EH (cell line): ENCODE measurements at regions not wholly inside any gene's neighbourhood (a gene's known extent, or its start where the extent isn't known, plus 50 kb on each side); places are given as distances from the start of the nearest gene placed in this dataset.
"Not testable (repeated sequence)": the region's sequence is repeated elsewhere in the genome, so short reads cannot be mapped to it uniquely, and the experiment has no call there.

Experiments used
- DNase-seq: peaks from one replicate; pipeline ENCODE4 v3.0.0-alpha.2; 2015; ENCODE audit warnings: low read depth

DNA sequence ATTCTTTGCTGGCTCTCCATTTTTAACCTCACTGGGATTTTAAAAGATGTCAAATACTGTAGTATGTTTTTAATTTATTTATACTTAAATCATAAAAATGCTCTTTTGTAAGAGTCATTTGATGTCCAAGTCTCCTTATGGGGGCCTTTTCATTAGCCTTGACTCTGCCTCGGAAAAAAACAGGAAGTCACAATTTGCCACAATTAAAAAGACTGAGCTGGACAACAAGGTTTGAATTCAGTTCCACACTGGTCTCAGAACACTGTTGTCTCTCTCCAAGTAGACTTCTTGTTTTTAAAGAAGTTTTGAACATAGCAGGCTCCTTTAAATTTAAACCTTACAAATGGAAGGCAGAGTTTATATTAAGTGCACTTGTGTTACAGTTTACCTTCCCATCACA, 444.2 kb downstream of the ACTL7B start:
- no peak for DNase-seq

DNA sequence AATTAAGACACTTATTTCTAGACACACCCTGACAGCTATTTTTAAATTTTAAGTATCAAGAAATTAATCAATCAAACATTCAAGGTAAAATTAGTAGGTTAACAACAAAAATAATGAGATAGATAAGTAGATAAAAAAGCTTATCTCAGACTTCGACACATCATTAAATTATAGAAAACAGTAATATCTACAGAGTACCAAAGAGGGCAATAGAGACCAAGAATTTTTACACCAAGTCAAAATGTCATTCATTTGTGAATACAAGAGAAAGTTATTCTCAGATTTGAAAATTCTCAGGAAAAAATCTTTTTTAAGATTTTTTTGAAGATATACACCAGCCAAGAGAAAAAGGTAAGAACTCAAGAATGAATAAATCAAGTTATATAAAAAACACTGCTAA, 445.6 kb downstream of the ACTL7B start:
- no peak for DNase-seq

- peak; percentile 12 for DNase-seq
Measured at GRCh38 chr9:108400297-108400696, 455.5 kb downstream of the ACTL7B start.

DNA sequence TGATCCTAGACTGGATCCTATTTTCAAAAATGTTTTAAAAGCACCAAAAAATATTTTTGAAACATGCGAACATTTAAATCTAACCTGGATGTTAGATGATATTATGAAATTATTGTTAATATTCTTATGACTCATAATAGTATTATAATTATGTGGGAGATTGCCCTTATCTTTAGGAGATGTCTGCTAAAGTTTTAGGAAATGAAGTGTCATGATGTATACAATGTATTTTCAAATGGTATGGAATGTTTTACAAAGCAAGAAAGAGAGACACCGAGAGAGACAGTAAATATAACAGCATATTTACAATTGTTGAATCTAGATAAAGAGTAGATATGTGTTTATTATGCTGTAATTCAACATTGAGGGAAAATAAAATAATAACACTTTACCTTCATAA, 455.9 kb downstream of the ACTL7B start:
- no peak for DNase-seq

- DNase-seq = no peak
Measured at GRCh38 chr9:108397286-108397685, 458.5 kb downstream of the ACTL7B start.

DNA sequence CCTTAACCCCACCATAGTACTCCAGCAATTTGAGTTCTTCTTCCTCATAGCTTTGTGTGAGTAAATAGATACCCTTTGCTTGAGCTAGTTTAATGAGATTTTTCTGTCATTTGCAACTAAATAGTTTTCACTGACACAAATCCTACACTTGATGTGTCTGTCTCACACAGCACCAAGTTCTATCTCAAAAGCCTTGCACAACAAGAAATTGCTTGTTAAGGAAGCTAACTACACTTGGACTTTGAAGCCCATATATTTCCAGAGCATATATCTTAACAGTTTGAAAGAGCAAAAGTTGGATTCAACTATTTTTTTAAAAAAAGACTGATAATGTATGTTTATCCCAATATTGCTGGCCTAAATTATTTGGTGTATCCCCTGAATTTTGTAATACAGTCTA, 459.2 kb downstream of the ACTL7B start:
- DNase-seq = no peak

GRCh38 chr9:108396193-108396592, 459.6 kb downstream of the ACTL7B start:
- no peak for DNase-seq

- DNase-seq = no peak
Measured at GRCh38 chr9:108395421-108395820, 460.4 kb downstream of the ACTL7B start.

- no peak for DNase-seq
Measured at GRCh38 chr9:108394726-108395125, 461.1 kb downstream of the ACTL7B start.

- DNase-seq = not testable (repeated sequence)
Measured at GRCh38 chr9:108393481-108394001, 462.2 kb downstream of the ACTL7B start.

DNA sequence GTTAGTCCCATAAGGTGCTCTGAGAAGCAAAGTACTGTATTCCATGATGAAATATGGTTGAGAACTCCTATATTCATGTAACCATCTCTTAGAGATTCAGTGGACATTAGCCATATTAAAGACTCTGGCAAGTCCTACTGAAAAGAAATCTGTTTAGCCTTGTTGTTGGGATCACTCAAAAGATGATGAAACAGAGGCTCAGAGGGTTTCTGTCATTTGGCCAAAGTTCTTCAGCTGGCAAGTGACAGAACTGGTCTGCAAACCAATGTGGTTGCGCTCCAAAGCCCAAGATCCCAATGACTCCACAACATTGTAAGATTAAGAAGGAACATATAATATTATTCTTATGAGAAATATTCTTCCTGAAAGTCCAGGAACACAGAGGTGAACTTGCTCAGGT, 462.9 kb downstream of the ACTL7B start:
- no peak for DNase-seq

GRCh38 chr9:108389056-108389455, 466.7 kb downstream of the ACTL7B start:
- no peak for DNase-seq

DNA sequence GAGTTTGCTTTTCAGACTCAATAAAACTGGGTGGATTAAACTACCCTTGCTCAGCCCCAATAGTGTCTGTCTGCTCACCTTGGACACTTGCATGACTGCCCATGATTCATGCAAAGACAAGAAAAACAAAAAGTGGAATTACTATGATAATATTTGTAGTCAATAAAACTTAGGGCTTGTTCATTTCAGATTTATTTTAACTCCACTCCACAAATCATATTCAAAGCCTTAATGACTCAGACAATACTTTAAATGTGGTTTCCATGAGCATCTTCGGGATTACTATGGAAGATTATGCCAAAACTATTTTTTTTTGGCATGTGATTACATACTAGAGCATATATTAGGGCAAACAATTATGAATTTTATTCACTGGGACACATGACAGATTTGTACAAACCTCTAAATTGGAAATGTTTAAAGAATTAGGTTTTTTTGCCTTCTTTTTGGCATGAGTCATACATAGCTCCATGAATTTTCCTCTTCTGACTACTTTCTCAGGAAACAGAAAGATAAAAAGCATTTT, 468.9 kb downstream of the ACTL7B start:
- DNase-seq = peak; percentile 87

- no peak for DNase-seq
Measured at GRCh38 chr9:108386032-108386431, 469.8 kb downstream of the ACTL7B start.

- DNase-seq = peak; percentile 13
Measured at GRCh38 chr9:108383796-108384195, 472.0 kb downstream of the ACTL7B start.

GRCh38 chr9:108382310-108382709, 473.5 kb downstream of the ACTL7B start:
- DNase-seq = no peak

- peak; percentile 39 for DNase-seq
Measured at GRCh38 chr9:108377881-108378280, 477.9 kb downstream of the ACTL7B start.

DNA sequence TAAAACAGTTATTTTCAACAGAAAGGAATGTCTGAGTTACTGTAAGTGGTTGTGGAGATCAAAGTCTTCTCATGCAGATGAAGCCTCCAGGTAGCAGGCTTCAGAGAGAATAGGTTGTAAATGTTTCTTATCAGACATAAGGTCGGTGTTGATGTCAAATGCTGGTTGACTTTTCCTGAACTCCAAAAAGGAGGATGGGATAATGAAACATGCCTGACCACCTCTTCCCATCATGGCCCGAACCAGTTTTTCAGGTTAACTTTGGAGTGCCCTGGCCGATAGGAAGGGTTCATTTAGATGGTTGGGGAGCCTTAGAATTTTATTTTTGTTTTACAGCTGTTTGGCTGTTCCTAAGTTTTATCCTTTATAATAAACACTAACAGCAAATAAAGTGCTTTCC, 478.4 kb downstream of the ACTL7B start:
- no peak for DNase-seq

- no peak for DNase-seq
Measured at GRCh38 chr9:108376140-108376539, 479.6 kb downstream of the ACTL7B start.

DNA sequence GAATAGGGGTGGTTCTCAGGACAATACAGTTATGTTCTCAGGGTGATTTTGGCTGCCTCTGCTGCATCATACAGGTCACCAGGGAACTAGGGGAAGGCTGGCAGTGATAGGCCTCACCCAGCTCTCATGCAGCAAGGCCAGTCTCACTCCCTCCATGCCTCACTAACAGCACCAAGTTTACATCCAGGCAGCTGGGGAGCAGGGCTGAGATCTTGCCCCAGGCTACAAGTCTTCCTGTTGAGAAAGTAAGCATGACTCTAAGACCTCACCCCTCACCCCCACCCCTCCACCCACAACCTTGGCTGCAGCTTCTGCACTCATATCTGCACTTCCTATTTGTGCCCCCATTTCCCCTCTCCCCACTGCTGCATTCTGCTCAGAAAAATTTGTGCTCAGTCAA, 481.2 kb downstream of the ACTL7B start:
- DNase-seq = peak; percentile 65

GRCh38 chr9:108367188-108367587, 488.6 kb downstream of the ACTL7B start:
- no peak for DNase-seq

DNA sequence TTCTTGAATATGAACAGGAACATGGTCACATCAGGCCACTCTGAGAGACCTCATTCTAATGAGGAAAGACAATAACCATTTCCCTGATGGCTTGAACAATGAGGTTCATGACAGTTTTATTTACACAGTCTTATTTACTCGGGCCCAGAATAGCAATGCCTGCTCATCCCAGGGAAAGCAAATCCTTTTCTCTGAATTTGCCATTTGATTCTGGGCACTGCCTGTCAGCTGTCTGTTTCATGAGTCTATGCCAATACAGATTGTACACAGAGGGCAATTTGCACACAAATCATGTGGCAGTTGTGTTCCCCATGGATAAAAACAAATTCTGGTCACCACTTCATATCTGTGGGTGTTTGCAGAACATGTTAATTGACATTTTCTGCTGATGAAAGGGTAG, 492.5 kb downstream of the ACTL7B start:
- DNase-seq = no peak

DNA sequence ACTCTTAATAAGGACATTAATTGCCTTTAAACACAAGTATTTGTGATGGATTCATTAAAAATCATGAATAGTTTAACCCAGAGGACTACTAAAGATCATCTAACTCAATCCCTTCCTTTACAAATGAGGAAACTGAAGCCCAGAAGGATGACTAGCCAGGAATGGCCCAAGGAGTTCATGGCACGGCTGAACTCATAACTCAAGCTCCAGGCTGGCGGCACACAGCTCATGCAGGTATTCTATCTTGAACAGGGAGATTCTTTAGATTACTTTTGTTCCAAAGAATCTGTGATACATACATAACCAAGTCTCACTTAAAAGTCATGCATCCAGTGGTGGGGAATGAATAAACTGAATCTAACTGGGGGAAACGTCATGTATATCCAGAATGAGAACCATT, 495.5 kb downstream of the ACTL7B start:
- DNase-seq = no peak

- no peak for DNase-seq
Measured at GRCh38 chr9:108356806-108357205, 499.0 kb downstream of the ACTL7B start.

GRCh38 chr9:108351571-108351970, 504.2 kb downstream of the ACTL7B start:
- no peak for DNase-seq
